H1 (cell line): ENCODE measurements at regions not wholly inside any gene's neighbourhood (a gene's known extent, or its start where the extent isn't known, plus 50 kb on each side); places are given as distances from the start of the nearest gene placed in this dataset.

Experiments
- ASH2L ChIP-seq: fragments of 200-600, 300-600 bp; sonication (generic); IDR thresholded peaks from one replicate; pipeline ENCODE4 v1.7.1; 2017; ENCODE audit warnings: low read length
- BACH1 ChIP-seq: IDR thresholded peaks from 2 replicates; pipeline ENCODE4 v1.6.1; 2012; ENCODE audit warnings: low read length, improper control_type of control experiment
- KDM4A ChIP-seq: IDR thresholded peaks from one replicate; pipeline ENCODE4 v1.7.1; 2012; ENCODE audit warnings: low read depth, mild to moderate bottlenecking, moderate library complexity, low read length, inconsistent platforms; ENCODE audit not compliant: severe bottlenecking
- POLR2A ChIP-seq, 2 experiments: IDR thresholded peaks; 1 replicate in 1 of 2; 2 replicates in 1 of 2; pipeline ENCODE4 v1.6.1; 2011; ENCODE audit warnings: low read depth in 2 of 2, low read length in 2 of 2, mild to moderate bottlenecking in 2 of 2; ENCODE audit errors: control extremely low read depth in 1 of 2
- POU5F1 ChIP-seq: IDR thresholded peaks from 2 replicates; pipeline ENCODE4 v1.6.1; 2011; ENCODE audit warnings: low read depth, mild to moderate bottlenecking, low read length, moderate library complexity
- SUZ12 ChIP-seq: fragments of 200-600 bp; sonication (generic); IDR thresholded peaks from 2 replicates; pipeline ENCODE4 v1.6.1; 2012; ENCODE audit warnings: mild to moderate bottlenecking, inconsistent platforms, low read length, moderate library complexity, mixed read lengths
- TAF1 ChIP-seq: IDR thresholded peaks from 2 replicates; pipeline ENCODE4 v1.6.1; 2011; ENCODE audit warnings: mild to moderate bottlenecking, low read depth, low read length
- ZNF274 ChIP-seq: IDR thresholded peaks from 2 replicates; pipeline ENCODE4 v1.7.0; 2012; ENCODE audit warnings: low read length, borderline replicate concordance; ENCODE audit errors: extremely low read depth
- TF ChIP-seq, protein P1 (sequence below): fragments of 300-600 bp; sonication (generic); IDR thresholded peaks from 2 replicates; pipeline ENCODE4 v1.7.1; 2012; ENCODE audit warnings: low read length, moderate library complexity, mild to moderate bottlenecking, inconsistent platforms; ENCODE audit not compliant: insufficient replicate concordance

DNA sequence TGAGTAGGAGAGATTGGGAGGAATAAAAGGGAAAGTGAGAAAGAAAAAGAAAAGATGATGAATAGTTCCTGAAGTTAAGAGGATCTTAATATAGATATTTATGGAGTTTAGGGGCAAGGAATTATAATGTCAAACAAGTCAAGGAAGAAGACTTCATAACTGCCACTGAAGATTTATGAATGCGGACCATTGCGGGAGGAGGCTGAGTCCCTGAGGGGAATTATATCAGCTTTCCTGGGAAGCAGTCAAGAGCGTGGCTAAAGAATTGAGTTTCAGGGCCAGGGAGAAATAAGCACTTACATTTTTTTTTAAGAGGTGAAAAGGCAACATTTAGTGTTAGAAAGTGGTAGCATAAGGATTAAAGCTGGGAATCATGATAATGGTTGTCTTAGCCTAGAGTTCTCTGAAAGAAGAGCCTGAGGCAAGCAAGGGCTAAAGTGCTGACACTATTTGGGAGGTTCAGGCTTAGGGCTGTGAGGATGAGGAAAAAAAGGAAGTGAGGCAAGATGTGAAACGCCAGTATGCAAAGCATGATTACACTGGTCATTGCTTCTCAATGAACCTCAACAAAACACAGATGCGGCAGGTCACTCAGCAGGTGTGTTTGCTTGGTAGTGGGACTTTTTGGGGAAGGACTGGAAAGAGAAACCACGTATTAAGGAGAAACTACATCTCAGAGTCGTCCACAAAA lies 217.1 kb downstream of the SLC4A3 start (continued):
- TF ChIP-seq, protein P1, sequence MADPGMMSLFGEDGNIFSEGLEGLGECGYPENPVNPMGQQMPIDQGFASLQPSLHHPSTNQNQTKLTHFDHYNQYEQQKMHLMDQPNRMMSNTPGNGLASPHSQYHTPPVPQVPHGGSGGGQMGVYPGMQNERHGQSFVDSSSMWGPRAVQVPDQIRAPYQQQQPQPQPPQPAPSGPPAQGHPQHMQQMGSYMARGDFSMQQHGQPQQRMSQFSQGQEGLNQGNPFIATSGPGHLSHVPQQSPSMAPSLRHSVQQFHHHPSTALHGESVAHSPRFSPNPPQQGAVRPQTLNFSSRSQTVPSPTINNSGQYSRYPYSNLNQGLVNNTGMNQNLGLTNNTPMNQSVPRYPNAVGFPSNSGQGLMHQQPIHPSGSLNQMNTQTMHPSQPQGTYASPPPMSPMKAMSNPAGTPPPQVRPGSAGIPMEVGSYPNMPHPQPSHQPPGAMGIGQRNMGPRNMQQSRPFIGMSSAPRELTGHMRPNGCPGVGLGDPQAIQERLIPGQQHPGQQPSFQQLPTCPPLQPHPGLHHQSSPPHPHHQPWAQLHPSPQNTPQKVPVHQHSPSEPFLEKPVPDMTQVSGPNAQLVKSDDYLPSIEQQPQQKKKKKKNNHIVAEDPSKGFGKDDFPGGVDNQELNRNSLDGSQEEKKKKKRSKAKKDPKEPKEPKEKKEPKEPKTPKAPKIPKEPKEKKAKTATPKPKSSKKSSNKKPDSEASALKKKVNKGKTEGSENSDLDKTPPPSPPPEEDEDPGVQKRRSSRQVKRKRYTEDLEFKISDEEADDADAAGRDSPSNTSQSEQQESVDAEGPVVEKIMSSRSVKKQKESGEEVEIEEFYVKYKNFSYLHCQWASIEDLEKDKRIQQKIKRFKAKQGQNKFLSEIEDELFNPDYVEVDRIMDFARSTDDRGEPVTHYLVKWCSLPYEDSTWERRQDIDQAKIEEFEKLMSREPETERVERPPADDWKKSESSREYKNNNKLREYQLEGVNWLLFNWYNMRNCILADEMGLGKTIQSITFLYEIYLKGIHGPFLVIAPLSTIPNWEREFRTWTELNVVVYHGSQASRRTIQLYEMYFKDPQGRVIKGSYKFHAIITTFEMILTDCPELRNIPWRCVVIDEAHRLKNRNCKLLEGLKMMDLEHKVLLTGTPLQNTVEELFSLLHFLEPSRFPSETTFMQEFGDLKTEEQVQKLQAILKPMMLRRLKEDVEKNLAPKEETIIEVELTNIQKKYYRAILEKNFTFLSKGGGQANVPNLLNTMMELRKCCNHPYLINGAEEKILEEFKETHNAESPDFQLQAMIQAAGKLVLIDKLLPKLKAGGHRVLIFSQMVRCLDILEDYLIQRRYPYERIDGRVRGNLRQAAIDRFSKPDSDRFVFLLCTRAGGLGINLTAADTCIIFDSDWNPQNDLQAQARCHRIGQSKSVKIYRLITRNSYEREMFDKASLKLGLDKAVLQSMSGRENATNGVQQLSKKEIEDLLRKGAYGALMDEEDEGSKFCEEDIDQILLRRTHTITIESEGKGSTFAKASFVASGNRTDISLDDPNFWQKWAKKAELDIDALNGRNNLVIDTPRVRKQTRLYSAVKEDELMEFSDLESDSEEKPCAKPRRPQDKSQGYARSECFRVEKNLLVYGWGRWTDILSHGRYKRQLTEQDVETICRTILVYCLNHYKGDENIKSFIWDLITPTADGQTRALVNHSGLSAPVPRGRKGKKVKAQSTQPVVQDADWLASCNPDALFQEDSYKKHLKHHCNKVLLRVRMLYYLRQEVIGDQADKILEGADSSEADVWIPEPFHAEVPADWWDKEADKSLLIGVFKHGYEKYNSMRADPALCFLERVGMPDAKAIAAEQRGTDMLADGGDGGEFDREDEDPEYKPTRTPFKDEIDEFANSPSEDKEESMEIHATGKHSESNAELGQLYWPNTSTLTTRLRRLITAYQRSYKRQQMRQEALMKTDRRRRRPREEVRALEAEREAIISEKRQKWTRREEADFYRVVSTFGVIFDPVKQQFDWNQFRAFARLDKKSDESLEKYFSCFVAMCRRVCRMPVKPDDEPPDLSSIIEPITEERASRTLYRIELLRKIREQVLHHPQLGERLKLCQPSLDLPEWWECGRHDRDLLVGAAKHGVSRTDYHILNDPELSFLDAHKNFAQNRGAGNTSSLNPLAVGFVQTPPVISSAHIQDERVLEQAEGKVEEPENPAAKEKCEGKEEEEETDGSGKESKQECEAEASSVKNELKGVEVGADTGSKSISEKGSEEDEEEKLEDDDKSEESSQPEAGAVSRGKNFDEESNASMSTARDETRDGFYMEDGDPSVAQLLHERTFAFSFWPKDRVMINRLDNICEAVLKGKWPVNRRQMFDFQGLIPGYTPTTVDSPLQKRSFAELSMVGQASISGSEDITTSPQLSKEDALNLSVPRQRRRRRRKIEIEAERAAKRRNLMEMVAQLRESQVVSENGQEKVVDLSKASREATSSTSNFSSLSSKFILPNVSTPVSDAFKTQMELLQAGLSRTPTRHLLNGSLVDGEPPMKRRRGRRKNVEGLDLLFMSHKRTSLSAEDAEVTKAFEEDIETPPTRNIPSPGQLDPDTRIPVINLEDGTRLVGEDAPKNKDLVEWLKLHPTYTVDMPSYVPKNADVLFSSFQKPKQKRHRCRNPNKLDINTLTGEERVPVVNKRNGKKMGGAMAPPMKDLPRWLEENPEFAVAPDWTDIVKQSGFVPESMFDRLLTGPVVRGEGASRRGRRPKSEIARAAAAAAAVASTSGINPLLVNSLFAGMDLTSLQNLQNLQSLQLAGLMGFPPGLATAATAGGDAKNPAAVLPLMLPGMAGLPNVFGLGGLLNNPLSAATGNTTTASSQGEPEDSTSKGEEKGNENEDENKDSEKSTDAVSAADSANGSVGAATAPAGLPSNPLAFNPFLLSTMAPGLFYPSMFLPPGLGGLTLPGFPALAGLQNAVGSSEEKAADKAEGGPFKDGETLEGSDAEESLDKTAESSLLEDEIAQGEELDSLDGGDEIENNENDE: no peak
- no peak for TF ChIP-seq BACH1
- TF ChIP-seq TAF1: no peak
- TF ChIP-seq POU5F1: no peak
- no peak for TF ChIP-seq KDM4A
- no peak for TF ChIP-seq SUZ12
- TF ChIP-seq POLR2A (IDR thresholded peaks at IDR 0.05; ENCODE audit: control extremely low read depth in 1 of 2, low read depth in 2 of 2, low read length in 2 of 2): no peak
- TF ChIP-seq ASH2L: no peak
- TF ChIP-seq ZNF274: no peak
